Mucosa of descending colon (tissue), 3 donors: ENCODE measurements at regions not wholly inside any gene's neighbourhood (a gene's known extent, or its start where the extent isn't known, plus 50 kb on each side); places are given as distances from the start of the nearest gene placed in this dataset.
A peak's percentile ranks its signal among the peaks of the same experiment; 100 is the strongest.

ENCODE experiments used
- ATAC-seq: fragments of 200-7000 bp; cut with Tn5 transposase; one replicate; pipeline ENCODE4 v1.9.1; 2020; ENCODE audit warnings: mild to moderate bottlenecking, moderate library complexity
- DNase-seq, 3 donors: peaks; one replicate each; pipeline ENCODE4 v3.0.0-alpha.2; 2020
- H3K36me3 ChIP-seq: fragments of 200-600 bp; one replicate; pipeline ENCODE4 v1.8.0; 2021; ENCODE audit warnings: low read depth, mild to moderate bottlenecking
- H3K4me1 ChIP-seq: fragments of 200-600 bp; one replicate; pipeline ENCODE4 v1.8.0; 2021; ENCODE audit warnings: low read depth, mild to moderate bottlenecking
- H3K4me3 ChIP-seq: fragments of 200-600 bp; one replicate; pipeline ENCODE4 v1.8.0; 2021; ENCODE audit warnings: mild to moderate bottlenecking
- H3K9me3 ChIP-seq: fragments of 200-600 bp; one replicate; pipeline ENCODE4 v1.8.0; 2021; ENCODE audit warnings: mild to moderate bottlenecking
- intact Hi-C, 2 donors: fragments of 100-400 bp; cut with DNase I in 1 of 2; cut with micrococcal nuclease in 1 of 2; formaldehyde crosslinking; loops; one replicate each; pipeline versions ENCODE4 v1.11.0 to v1.11.1; 2022; cut with DNase I, micrococcal nuclease
- TF ChIP-seq, protein P1 (sequence below): fragments of 200-600 bp; IDR thresholded peaks from one replicate; pipeline ENCODE4 v1.8.0; 2022; ENCODE audit warnings: antibody characterized with exemption, mild to moderate bottlenecking
- donor health status: DM: no; HTN: no; CAD: no; lungs with moderate emphysema.
- donor health status: DM: no; HTN: no; CAD: no.
- donor health status: DM: no; HTN: yes; CAD: no.

DNA sequence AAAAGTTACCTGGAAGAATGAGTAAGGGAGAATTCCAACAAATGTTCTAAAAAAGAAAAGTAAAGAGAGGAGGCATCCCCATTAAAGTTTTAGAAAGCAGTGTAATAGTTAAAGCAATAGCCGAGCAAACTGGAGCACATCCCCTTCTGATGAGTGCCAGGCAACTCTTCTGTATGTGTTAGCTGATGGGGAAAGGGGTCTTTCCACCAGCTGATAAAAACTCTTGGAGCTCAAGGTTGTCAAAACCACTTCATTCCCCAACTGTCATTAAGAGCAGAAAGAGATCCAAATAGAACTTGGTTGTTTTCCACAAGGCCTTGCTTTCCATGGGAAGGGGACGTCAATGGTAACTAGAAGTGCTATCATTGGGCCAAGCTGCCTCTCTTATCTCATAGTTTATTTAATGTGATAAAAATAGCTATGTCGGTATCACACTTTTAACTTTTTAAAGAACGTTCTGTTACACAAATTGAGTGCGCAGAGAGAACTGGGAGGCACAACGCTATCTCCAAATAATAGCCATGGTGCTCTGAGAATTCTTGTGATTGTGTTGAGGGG lies 116.9 kb downstream of the POLR2M start:
- intact Hi-C loops: no loop called here
- no peak for ATAC-seq

DNA sequence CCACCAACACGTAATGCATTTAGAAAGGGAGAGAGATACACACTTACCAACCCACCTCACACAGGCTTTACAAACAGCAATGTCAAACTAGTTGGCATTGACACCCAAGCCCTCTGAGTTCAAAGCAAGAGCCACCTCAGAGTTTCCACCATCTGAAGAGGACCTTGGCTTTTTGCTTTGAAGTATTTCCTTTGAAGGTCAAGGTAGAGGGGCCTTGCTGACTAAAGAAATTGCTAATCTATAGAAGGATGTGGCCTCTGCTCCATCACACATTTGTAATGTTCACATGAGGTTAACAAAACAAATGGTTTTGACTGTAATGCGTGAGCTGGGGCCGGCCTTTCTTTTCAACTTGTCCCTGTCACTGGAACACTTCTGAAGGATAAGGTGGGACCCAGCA lies 117.7 kb downstream of the POLR2M start:
- H3K36me3 ChIP-seq: no peaks in the 10 kb centered on the region
- DNase-seq (no peak), ATAC-seq (no peak)
- intact Hi-C loops: no loop called here
- H3K9me3 ChIP-seq: no peaks in the 10 kb centered on the region
- H3K4me1 ChIP-seq: no peaks in the 10 kb centered on the region
- no peak overlapping the region for H3K4me3 ChIP-seq
- TF ChIP-seq, protein P1, sequence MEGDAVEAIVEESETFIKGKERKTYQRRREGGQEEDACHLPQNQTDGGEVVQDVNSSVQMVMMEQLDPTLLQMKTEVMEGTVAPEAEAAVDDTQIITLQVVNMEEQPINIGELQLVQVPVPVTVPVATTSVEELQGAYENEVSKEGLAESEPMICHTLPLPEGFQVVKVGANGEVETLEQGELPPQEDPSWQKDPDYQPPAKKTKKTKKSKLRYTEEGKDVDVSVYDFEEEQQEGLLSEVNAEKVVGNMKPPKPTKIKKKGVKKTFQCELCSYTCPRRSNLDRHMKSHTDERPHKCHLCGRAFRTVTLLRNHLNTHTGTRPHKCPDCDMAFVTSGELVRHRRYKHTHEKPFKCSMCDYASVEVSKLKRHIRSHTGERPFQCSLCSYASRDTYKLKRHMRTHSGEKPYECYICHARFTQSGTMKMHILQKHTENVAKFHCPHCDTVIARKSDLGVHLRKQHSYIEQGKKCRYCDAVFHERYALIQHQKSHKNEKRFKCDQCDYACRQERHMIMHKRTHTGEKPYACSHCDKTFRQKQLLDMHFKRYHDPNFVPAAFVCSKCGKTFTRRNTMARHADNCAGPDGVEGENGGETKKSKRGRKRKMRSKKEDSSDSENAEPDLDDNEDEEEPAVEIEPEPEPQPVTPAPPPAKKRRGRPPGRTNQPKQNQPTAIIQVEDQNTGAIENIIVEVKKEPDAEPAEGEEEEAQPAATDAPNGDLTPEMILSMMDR: no peak

More for the DNA sequence above, 116.9 kb downstream of the POLR2M start:
- no peaks in the 10 kb centered on the region for H3K4me1 ChIP-seq
- H3K4me3 ChIP-seq: no peak overlapping the region
- TF ChIP-seq, protein P1: no peak
- no peak for DNase-seq
- no peaks in the 10 kb centered on the region for H3K36me3 ChIP-seq
- no peaks in the 10 kb centered on the region for H3K9me3 ChIP-seq

DNA sequence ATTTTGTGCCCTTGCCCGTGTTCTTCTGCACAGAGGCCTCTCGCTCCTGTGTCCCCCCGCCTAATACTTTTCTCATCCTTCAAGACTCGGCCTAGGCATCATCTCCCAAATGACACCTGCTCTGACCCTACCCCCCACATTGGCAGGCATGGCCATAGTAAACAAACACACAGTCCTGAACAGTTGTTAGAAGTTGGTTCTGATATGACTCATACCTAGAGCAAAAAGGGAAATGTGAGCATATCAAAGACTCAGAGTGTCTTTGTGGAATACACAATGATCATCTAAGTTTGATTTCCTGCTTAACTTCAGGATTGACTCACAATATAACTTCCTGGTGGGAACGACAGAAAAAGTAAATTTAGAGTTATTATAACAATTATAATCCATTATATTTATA lies 120.5 kb downstream of the POLR2M start:
- no peaks in the 10 kb centered on the region for H3K9me3 ChIP-seq
- DNase-seq (no peak), ATAC-seq (peak; percentile 46)
- H3K4me1 ChIP-seq: no peaks in the 10 kb centered on the region
- no peak overlapping the region for H3K4me3 ChIP-seq
- intact Hi-C loops: no loop called here
- no peaks in the 10 kb centered on the region for H3K36me3 ChIP-seq
- TF ChIP-seq, protein P1: no peak

DNA sequence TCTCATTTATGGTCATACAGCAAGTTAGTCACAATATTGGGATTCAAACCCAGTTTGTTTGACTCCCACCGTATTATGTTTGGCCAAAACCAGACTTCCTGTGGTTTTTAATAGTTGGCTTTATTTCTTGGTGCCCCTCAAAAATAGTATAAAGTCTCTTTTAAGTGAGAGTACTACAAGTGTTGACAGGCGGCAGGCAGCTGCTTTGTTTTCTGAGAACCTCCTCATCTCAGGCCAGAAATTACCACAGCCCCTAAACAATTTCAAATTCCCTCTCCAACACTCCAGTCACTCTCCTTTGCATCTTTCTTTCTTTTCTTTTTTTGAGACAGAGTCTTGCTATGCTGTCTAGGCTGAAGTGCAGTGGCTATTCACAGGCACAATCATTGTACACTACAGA lies 121.5 kb downstream of the POLR2M start:
- intact Hi-C loops: no loop called here
- DNase-seq (no peak), ATAC-seq (no peak)
- Histone ChIP-seq H3K4me1 (no peaks in the 10 kb centered on the region), H3K9me3 (no peaks in the 10 kb centered on the region), H3K36me3 (no peaks in the 10 kb centered on the region), H3K4me3 (no peak overlapping the region)
- TF ChIP-seq, protein P1: no peak

DNA sequence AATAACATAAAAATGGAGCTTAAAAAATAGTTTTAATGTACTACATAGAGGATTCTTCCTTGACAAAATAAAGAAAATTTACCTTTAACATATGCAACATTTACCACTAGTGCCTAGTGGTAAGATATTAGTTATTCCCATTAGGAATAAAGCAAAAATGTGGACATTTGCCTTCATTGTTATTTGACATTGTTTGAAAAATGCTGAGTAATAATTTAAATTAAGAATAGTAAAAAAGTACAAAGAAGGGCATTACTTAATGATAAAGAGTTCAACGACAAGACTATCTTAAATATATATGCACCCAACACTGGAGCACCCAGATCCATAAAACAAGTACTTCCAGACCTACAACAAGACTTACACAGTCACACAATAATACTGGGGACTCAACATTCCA lies 125.7 kb downstream of the POLR2M start:
- DNase-seq (no peak), ATAC-seq (no peak)
- Histone ChIP-seq H3K9me3 (no peaks in the 10 kb centered on the region), H3K4me3 (no peak overlapping the region), H3K36me3 (no peaks in the 10 kb centered on the region), H3K4me1 (no peaks in the 10 kb centered on the region)
- intact Hi-C loops: no loop called here
- TF ChIP-seq, protein P1: no peak

DNA sequence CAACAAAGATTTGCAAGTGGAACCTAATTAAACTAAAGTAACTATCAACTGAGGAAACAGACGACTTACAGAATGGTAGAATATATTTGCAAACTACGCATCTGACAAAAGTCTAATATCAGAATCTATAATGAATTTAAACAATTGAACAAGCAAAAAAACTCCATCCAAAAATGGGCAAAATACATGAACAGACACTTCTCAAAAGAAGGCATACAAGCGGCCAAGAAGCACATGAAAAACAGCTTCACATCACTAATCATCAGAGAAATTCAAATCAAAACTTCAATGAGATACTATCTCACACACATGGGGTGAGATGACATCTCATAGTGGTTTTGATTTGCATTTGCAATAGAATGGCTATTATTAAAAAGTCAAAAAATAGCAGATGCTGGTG lies 128.6 kb downstream of the POLR2M start:
- no peak for DNase-seq
- TF ChIP-seq, protein P1: no peak
- H3K9me3 ChIP-seq: no peaks in the 10 kb centered on the region
- intact Hi-C loops: no loop called here
- ATAC-seq: no peak
- no peak overlapping the region for H3K4me3 ChIP-seq
- no peaks in the 10 kb centered on the region for H3K36me3 ChIP-seq
- no peaks in the 10 kb centered on the region for H3K4me1 ChIP-seq
